Esophagus squamous epithelium (tissue), 4 donors: ENCODE measurements at regions not wholly inside any gene's neighbourhood (a gene's known extent, or its start where the extent isn't known, plus 50 kb on each side); places are given as distances from the start of the nearest gene placed in this dataset.

Experiments used
- POLR2A ChIP-seq, 4 donors: fragments of 450-650 bp; IDR thresholded peaks; one replicate each; pipeline ENCODE4 v1.6.1; 2017; ENCODE audit warnings: antibody characterized with exemption in 4 of 4, mild to moderate bottlenecking in 4 of 4, moderate library complexity in 3 of 4
- TF ChIP-seq, protein P1 (sequence below), 6 experiments: fragments of 450-650 bp in 4 of 6; fragments of 200-600 bp in 2 of 6; sonication (generic) in 2 of 6; IDR thresholded peaks; one replicate each; pipeline ENCODE4 v1.5.1; 2016 to 2019; ENCODE audit warnings: antibody characterized with exemption in 6 of 6, mild to moderate bottlenecking in 4 of 6, moderate library complexity in 4 of 6

DNA sequence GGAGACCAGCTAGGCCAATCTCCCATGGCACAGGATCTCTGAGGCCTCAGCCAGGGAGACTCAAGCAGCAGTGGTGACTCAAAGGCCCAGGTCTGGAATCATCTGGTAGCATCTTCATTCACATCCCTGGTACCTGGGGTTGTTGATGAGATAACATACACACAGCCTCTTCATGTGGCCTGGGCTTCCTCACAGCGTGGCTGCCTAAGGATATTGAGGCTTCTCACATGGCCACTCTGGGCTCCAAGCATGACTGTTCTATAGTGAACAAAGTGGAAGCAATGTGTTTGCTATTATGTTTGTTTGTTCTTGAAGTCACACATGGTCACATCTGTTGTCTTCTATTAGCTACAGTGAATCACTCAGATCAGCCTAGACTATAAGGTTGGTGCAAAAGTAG is 584.1 kb downstream of the VRK1 start:
- TF ChIP-seq, protein P1, sequence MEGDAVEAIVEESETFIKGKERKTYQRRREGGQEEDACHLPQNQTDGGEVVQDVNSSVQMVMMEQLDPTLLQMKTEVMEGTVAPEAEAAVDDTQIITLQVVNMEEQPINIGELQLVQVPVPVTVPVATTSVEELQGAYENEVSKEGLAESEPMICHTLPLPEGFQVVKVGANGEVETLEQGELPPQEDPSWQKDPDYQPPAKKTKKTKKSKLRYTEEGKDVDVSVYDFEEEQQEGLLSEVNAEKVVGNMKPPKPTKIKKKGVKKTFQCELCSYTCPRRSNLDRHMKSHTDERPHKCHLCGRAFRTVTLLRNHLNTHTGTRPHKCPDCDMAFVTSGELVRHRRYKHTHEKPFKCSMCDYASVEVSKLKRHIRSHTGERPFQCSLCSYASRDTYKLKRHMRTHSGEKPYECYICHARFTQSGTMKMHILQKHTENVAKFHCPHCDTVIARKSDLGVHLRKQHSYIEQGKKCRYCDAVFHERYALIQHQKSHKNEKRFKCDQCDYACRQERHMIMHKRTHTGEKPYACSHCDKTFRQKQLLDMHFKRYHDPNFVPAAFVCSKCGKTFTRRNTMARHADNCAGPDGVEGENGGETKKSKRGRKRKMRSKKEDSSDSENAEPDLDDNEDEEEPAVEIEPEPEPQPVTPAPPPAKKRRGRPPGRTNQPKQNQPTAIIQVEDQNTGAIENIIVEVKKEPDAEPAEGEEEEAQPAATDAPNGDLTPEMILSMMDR (IDR thresholded peaks at IDR 0.05) = no peak
- no peak for TF ChIP-seq POLR2A (IDR thresholded peaks at IDR 0.05)
